ENCODE measurements at regions not wholly inside any gene's neighbourhood (a gene's known extent, or its start where the extent isn't known, plus 50 kb on each side); places are given as distances from the start of the nearest gene placed in this dataset.

GRCh38 chr10:118214776-118215175 lies 127.3 kb downstream of the FAM204A start:
- TF ChIP-seq, protein P1, sequence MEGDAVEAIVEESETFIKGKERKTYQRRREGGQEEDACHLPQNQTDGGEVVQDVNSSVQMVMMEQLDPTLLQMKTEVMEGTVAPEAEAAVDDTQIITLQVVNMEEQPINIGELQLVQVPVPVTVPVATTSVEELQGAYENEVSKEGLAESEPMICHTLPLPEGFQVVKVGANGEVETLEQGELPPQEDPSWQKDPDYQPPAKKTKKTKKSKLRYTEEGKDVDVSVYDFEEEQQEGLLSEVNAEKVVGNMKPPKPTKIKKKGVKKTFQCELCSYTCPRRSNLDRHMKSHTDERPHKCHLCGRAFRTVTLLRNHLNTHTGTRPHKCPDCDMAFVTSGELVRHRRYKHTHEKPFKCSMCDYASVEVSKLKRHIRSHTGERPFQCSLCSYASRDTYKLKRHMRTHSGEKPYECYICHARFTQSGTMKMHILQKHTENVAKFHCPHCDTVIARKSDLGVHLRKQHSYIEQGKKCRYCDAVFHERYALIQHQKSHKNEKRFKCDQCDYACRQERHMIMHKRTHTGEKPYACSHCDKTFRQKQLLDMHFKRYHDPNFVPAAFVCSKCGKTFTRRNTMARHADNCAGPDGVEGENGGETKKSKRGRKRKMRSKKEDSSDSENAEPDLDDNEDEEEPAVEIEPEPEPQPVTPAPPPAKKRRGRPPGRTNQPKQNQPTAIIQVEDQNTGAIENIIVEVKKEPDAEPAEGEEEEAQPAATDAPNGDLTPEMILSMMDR (IDR thresholded peaks at IDR 0.05) = no peak
- TF ChIP-seq POLR2A (IDR thresholded peaks at IDR 0.05) (no peak), EP300 (IDR thresholded peaks at IDR 0.05) (no peak)
